ENCODE measurements at regions not wholly inside any gene's neighbourhood (a gene's known extent, or its start where the extent isn't known, plus 50 kb on each side); places are given as distances from the start of the nearest gene placed in this dataset.

DNA sequence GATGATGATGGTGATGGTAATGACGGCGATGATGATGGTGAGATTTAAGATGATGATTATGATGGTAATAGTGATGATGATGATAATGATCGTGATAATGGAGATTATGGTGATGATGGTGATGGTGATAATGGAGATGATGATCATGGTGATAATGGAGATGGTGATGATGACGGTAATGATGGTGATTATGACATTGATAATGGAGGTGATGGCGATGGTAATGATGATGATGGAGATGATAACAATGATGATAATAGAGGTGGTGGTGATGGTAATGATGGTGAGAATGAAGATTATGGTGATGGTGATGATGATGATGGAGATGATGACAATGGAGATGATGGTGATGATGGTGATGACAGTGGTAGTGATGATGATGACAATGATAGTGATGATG lies 69.7 kb downstream of the MED10 start:
- Histone ChIP-seq H2AFZ (ENCODE audit: low read length) (no peak overlapping the region), H3K4me3 (replicated peaks in 1 of 4; ENCODE audit: control extremely low read depth in 1 of 4, insufficient read depth in 1 of 4, low read depth in 3 of 4, low read length in 4 of 4) (no peak overlapping the region), H3K36me3 (ENCODE audit: control insufficient read depth, insufficient read depth, low read length) (no peaks in the 10 kb centered on the region), H3K9ac (ENCODE audit: insufficient read depth, low read length) (no peak overlapping the region), H3K79me2 (ENCODE audit: control insufficient read depth, insufficient read depth, low read length) (no peaks in the 10 kb centered on the region), H3K4me1 (ENCODE audit: control insufficient read depth, extremely low read depth, insufficient read depth, low read length) (no peaks in the 10 kb centered on the region), H3K4me2 (ENCODE audit: extremely low read depth, insufficient read depth, low read length) (no peak overlapping the region), H3K9me3 (ENCODE audit: control insufficient read depth, insufficient read depth, low read depth, low read length) (no peaks in the 10 kb centered on the region), H3K27ac (ENCODE audit: insufficient read depth, low read length) (no peak overlapping the region), H3K27me3 (ENCODE audit: control insufficient read depth, insufficient read depth, low read length) (no peaks in the 10 kb centered on the region), H4K20me1 (ENCODE audit: control insufficient read depth, extremely low read depth, insufficient read depth, low read length) (no peaks in the 10 kb centered on the region)
- TF ChIP-seq, protein P1, sequence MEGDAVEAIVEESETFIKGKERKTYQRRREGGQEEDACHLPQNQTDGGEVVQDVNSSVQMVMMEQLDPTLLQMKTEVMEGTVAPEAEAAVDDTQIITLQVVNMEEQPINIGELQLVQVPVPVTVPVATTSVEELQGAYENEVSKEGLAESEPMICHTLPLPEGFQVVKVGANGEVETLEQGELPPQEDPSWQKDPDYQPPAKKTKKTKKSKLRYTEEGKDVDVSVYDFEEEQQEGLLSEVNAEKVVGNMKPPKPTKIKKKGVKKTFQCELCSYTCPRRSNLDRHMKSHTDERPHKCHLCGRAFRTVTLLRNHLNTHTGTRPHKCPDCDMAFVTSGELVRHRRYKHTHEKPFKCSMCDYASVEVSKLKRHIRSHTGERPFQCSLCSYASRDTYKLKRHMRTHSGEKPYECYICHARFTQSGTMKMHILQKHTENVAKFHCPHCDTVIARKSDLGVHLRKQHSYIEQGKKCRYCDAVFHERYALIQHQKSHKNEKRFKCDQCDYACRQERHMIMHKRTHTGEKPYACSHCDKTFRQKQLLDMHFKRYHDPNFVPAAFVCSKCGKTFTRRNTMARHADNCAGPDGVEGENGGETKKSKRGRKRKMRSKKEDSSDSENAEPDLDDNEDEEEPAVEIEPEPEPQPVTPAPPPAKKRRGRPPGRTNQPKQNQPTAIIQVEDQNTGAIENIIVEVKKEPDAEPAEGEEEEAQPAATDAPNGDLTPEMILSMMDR (conservative IDR thresholded peaks at IDR 0.05 in 1 of 2, IDR thresholded peaks at IDR 0.05 in 1 of 2; ENCODE audit: low read depth in 1 of 2, low read length in 2 of 2): no peak
- no peak for DNase-seq (ENCODE audit: low read depth in 2 of 2)

DNA sequence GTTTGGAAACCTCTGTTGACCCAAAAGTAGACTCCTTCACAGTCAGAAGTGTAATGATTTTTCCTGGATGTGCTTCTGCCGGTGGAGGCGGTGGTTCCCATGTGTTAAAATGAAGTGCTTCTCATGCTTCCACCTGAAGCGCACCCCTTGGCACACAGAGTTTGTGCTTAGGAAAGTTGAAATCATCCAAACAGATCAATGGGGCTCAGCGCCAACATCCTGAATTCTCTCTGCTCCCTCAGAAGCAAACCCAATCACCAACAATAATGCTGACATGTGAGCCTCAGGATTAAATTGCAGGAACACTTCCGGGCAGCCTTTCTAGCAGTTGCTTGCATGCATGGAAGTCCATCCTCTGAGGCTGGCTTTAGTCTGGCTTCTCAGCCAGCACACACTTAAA lies 71.0 kb downstream of the MED10 start:
- Histone ChIP-seq H2AFZ (ENCODE audit: low read length) (no peak overlapping the region), H3K36me3 (ENCODE audit: control insufficient read depth, insufficient read depth, low read length) (no peaks in the 10 kb centered on the region), H3K4me2 (ENCODE audit: extremely low read depth, insufficient read depth, low read length) (no peak overlapping the region), H3K4me3 (replicated peaks in 1 of 4; ENCODE audit: control extremely low read depth in 1 of 4, insufficient read depth in 1 of 4, low read depth in 3 of 4, low read length in 4 of 4) (no peak overlapping the region), H3K27ac (ENCODE audit: insufficient read depth, low read length) (no peak overlapping the region), H4K20me1 (ENCODE audit: control insufficient read depth, extremely low read depth, insufficient read depth, low read length) (no peaks in the 10 kb centered on the region), H3K27me3 (ENCODE audit: control insufficient read depth, insufficient read depth, low read length) (no peaks in the 10 kb centered on the region), H3K9ac (ENCODE audit: insufficient read depth, low read length) (no peak overlapping the region), H3K9me3 (ENCODE audit: control insufficient read depth, insufficient read depth, low read depth, low read length) (no peaks in the 10 kb centered on the region), H3K4me1 (ENCODE audit: control insufficient read depth, extremely low read depth, insufficient read depth, low read length) (no peaks in the 10 kb centered on the region), H3K79me2 (ENCODE audit: control insufficient read depth, insufficient read depth, low read length) (no peaks in the 10 kb centered on the region)
- DNase-seq (ENCODE audit: low read depth in 2 of 2): no peak
- TF ChIP-seq EZH2 (IDR thresholded peaks at IDR 0.05; ENCODE audit: low read length, missing control alignments): no peak
- TF ChIP-seq, protein P1 (conservative IDR thresholded peaks at IDR 0.05 in 1 of 2, IDR thresholded peaks at IDR 0.05 in 1 of 2; ENCODE audit: low read depth in 1 of 2, low read length in 2 of 2): no peak

DNA sequence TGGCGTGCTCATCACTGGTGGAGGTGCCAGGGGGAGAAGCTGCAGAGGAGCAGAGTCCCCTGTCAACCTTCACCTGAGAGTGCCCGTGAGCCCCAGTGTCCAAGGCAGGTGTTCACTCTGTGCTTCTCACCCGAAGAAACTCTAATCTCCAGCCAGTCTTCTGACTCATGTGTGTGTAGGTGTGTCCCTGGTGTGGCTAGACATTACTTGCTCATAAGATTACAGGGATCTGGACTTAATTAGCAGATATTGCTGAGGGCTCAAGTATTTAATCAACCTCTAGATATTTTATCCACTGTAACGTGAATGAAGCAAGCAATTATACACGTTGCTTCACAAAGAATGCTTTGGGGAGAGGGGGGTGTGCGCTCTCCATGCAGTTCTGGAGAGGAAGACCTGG lies 72.5 kb downstream of the MED10 start:
- H3K27ac ChIP-seq (ENCODE audit: insufficient read depth, low read length): no peak overlapping the region
- no peaks in the 10 kb centered on the region for H3K36me3 ChIP-seq (ENCODE audit: control insufficient read depth, insufficient read depth, low read length)
- no peaks in the 10 kb centered on the region for H3K4me1 ChIP-seq (ENCODE audit: control insufficient read depth, extremely low read depth, insufficient read depth, low read length)
- no peaks in the 10 kb centered on the region for H3K9me3 ChIP-seq (ENCODE audit: control insufficient read depth, insufficient read depth, low read depth, low read length)
- no peaks in the 10 kb centered on the region for H3K79me2 ChIP-seq (ENCODE audit: control insufficient read depth, insufficient read depth, low read length)
- H3K27me3 ChIP-seq (ENCODE audit: control insufficient read depth, insufficient read depth, low read length): no peaks in the 10 kb centered on the region
- no peak overlapping the region for H3K4me2 ChIP-seq (ENCODE audit: extremely low read depth, insufficient read depth, low read length)
- no peak overlapping the region for H2AFZ ChIP-seq (ENCODE audit: low read length)
- no peak for DNase-seq (ENCODE audit: low read depth in 2 of 2)
- no peaks in the 10 kb centered on the region for H4K20me1 ChIP-seq (ENCODE audit: control insufficient read depth, extremely low read depth, insufficient read depth, low read length)
- TF ChIP-seq, protein P1 (conservative IDR thresholded peaks at IDR 0.05 in 1 of 2, IDR thresholded peaks at IDR 0.05 in 1 of 2; ENCODE audit: low read depth in 1 of 2, low read length in 2 of 2): no peak
- no peak for TF ChIP-seq EZH2 (IDR thresholded peaks at IDR 0.05; ENCODE audit: low read length, missing control alignments)
- H3K9ac ChIP-seq (ENCODE audit: insufficient read depth, low read length): no peak overlapping the region
- H3K4me3 ChIP-seq (replicated peaks in 1 of 4; ENCODE audit: control extremely low read depth in 1 of 4, insufficient read depth in 1 of 4, low read depth in 3 of 4, low read length in 4 of 4): no peak overlapping the region

Data from fibroblast of lung (primary cell).